HEK293T (cell line): ENCODE measurements at regions not wholly inside any gene's neighbourhood (a gene's known extent, or its start where the extent isn't known, plus 50 kb on each side); places are given as distances from the start of the nearest gene placed in this dataset.

ENCODE experiments used
- CTCF ChIA-PET: fragments of 350-600 bp; formaldehyde crosslinking; extraction: SDS; loops from one replicate; lab custom pipeline; 2021; ENCODE audit warnings: antibody characterized with exemption, inconsistent platforms; lab: Yijun Ruan, JAX
- POLR2A ChIA-PET: fragments of 350-600 bp; formaldehyde crosslinking; extraction: SDS; loops from one replicate; lab custom pipeline; 2020; ENCODE audit warnings: antibody characterized with exemption, inconsistent platforms; lab: Yijun Ruan, JAX
- DNase-seq: peaks from one replicate; pipeline ENCODE4 v3.0.0; 2012; ENCODE audit warnings: mixed read lengths; ENCODE audit errors: extremely low spot score
- ARNT ChIP-seq: fragments of 450-650 bp; IDR thresholded peaks from 2 replicates; pipeline ENCODE4 v1.6.1; 2017; ENCODE audit warnings: mild to moderate bottlenecking
- BHLHE40 ChIP-seq: fragments of 450-650 bp; IDR thresholded peaks from 2 replicates; pipeline ENCODE4 v1.6.1; 2016; ENCODE audit warnings: mild to moderate bottlenecking, moderate library complexity, borderline replicate concordance
- CTBP1 ChIP-seq: fragments of 450-650 bp; IDR thresholded peaks from 2 replicates; pipeline ENCODE4 v1.6.1; 2016; ENCODE audit warnings: borderline replicate concordance
- ELF4 ChIP-seq: fragments of 450-650 bp; IDR thresholded peaks from 2 replicates; pipeline ENCODE4 v1.6.1; 2017; ENCODE audit warnings: antibody characterized with exemption
- FOXA1 ChIP-seq: fragments of 450-650 bp; IDR thresholded peaks from 2 replicates; pipeline ENCODE4 v1.6.1; 2016; ENCODE audit warnings: mild to moderate bottlenecking
- FOXK2 ChIP-seq: fragments of 450-650 bp; IDR thresholded peaks from 2 replicates; pipeline ENCODE4 v1.6.1; 2016; ENCODE audit warnings: mild to moderate bottlenecking
- FOXM1 ChIP-seq: fragments of 450-650 bp; IDR thresholded peaks from 2 replicates; pipeline ENCODE4 v1.6.1; 2017; ENCODE audit warnings: mild to moderate bottlenecking, borderline replicate concordance
- HDGF ChIP-seq: fragments of 450-650 bp; IDR thresholded peaks from 2 replicates; pipeline ENCODE4 v1.6.1; 2017; ENCODE audit warnings: antibody characterized with exemption, borderline replicate concordance
- L3MBTL2 ChIP-seq: fragments of 450-650 bp; conservative IDR thresholded peaks from 2 replicates; pipeline ENCODE4 v1.6.1; 2016; ENCODE audit warnings: mild to moderate bottlenecking
- LEF1 ChIP-seq: fragments of 450-650 bp; IDR thresholded peaks from 2 replicates; pipeline ENCODE4 v1.6.1; 2017; ENCODE audit warnings: mild to moderate bottlenecking, borderline replicate concordance
- NFRKB ChIP-seq: fragments of 450-650 bp; IDR thresholded peaks from 2 replicates; pipeline ENCODE4 v1.6.1; 2016; ENCODE audit warnings: mild to moderate bottlenecking, moderate library complexity
- PKNOX1 ChIP-seq: fragments of 450-650 bp; IDR thresholded peaks from 2 replicates; pipeline ENCODE4 v1.6.1; 2016
- SP1 ChIP-seq: fragments of 450-650 bp; IDR thresholded peaks from 2 replicates; pipeline ENCODE4 v1.6.1; 2017
- SUZ12 ChIP-seq: fragments of 450-650 bp; IDR thresholded peaks from 2 replicates; pipeline ENCODE4 v1.6.1; 2016; ENCODE audit warnings: mild to moderate bottlenecking
- TARDBP ChIP-seq: fragments of 450-650 bp; IDR thresholded peaks from 2 replicates; pipeline ENCODE4 v1.6.1; 2016
- ZNF384 ChIP-seq: fragments of 450-650 bp; IDR thresholded peaks from 2 replicates; pipeline ENCODE4 v1.6.1; 2016

GRCh38 chr6:110042670-110043296 lies 64.7 kb downstream of the GPR6 start:
- TF ChIP-seq FOXK2, result no peak
- no peak for TF ChIP-seq SP1
- no peak for TF ChIP-seq LEF1
- TF ChIP-seq PKNOX1, result peak; percentile 77
- no peak for TF ChIP-seq SUZ12
- DNase-seq, result no peak
- CTCF ChIA-PET, result no interaction called here
- POLR2A ChIA-PET, result no interaction called here

GRCh38 chr6:110043366-110043994 lies 65.4 kb downstream of the GPR6 start:
- no peak for DNase-seq
- no peak for TF ChIP-seq CTBP1
- no peak for TF ChIP-seq ZNF384
- TF ChIP-seq SUZ12, result no peak
- TF ChIP-seq ARNT, result no peak
- no peak for TF ChIP-seq HDGF
- no peak for TF ChIP-seq LEF1
- TF ChIP-seq BHLHE40, result no peak
- TF ChIP-seq FOXK2, result no peak
- no peak for TF ChIP-seq PKNOX1
- no peak for TF ChIP-seq FOXA1
- no peak for TF ChIP-seq NFRKB
- TF ChIP-seq FOXM1, result no peak
- TF ChIP-seq SP1, result no peak
- no peak for TF ChIP-seq L3MBTL2
- no peak for TF ChIP-seq TARDBP
- TF ChIP-seq ELF4, result no peak
- CTCF ChIA-PET, result interaction anchor here (0.6 kb wide), 2 partner anchors 24 to 595 kb away, joined by 3 to 4 read pairs; no protein-coding TSS in a partner anchor
- POLR2A ChIA-PET, result no interaction called here

GRCh38 chr6:110044096-110044495 lies 66.0 kb downstream of the GPR6 start:
- no peak for DNase-seq
- ChIA-PET POLR2A (no interaction called here), CTCF (interaction anchor here (0.8 kb wide), 1 partner anchor 9 kb away, joined by 5 read pairs; no protein-coding TSS in a partner anchor)
- TF ChIP-seq ARNT (no peak), HDGF (no peak), ELF4 (no peak), FOXK2 (no peak), SUZ12 (no peak), PKNOX1 (no peak), ZNF384 (no peak), NFRKB (no peak), BHLHE40 (no peak), SP1 (no peak), LEF1 (no peak), FOXM1 (no peak), FOXA1 (no peak), CTBP1 (no peak)

- CTCF ChIA-PET, result interaction anchor here (0.8 kb wide), 1 partner anchor 8 kb away, joined by 5 read pairs; no protein-coding TSS in a partner anchor
- POLR2A ChIA-PET, result no interaction called here
- TF ChIP-seq FOXM1, result no peak
- no peak for DNase-seq
Observed at GRCh38 chr6:110044622-110045021, 66.5 kb downstream of the GPR6 start.

GRCh38 chr6:110048221-110048875 lies 70.2 kb downstream of the GPR6 start:
- TF ChIP-seq FOXA1 (no peak), ELF4 (no peak), ZNF384 (no peak), FOXM1 (no peak), TARDBP (no peak), BHLHE40 (no peak)
- ChIA-PET POLR2A (no interaction called here), CTCF (interaction anchor here (1.6 kb wide), 1 partner anchor 11 kb away, joined by 4 read pairs; no protein-coding TSS in a partner anchor)
- no peak for DNase-seq

GRCh38 chr6:110049696-110050439 lies 71.8 kb downstream of the GPR6 start:
- POLR2A ChIA-PET, result no interaction called here
- CTCF ChIA-PET, result interaction anchor here (0.7 to 1.6 kb wide), 3 partner anchors 10 to 12 kb away, joined by 3 to 4 read pairs (median 3); no protein-coding TSS in a partner anchor
- no peak for DNase-seq
- no peak for TF ChIP-seq SUZ12
- TF ChIP-seq CTBP1, result no peak
- no peak for TF ChIP-seq FOXA1
- TF ChIP-seq ELF4, result no peak
- no peak for TF ChIP-seq NFRKB
- no peak for TF ChIP-seq BHLHE40
- TF ChIP-seq PKNOX1, result no peak
- TF ChIP-seq ZNF384, result no peak
- no peak for TF ChIP-seq FOXM1
- no peak for TF ChIP-seq L3MBTL2
- no peak for TF ChIP-seq ARNT
